CD4-positive, alpha-beta memory T cell (primary cell): ENCODE measurements at regions not wholly inside any gene's neighbourhood (a gene's known extent, or its start where the extent isn't known, plus 50 kb on each side); places are given as distances from the start of the nearest gene placed in this dataset.
"Not testable (repeated sequence)": the region's sequence is repeated elsewhere in the genome, so short reads cannot be mapped to it uniquely, and the experiment has no call there.

Experiments used
- CTCF ChIA-PET: fragments of 350-600 bp; sonication (Branson Sonifier 250); formaldehyde crosslinking; loops from one replicate; lab custom pipeline; 2021; ENCODE audit warnings: inconsistent platforms; ENCODE audit not compliant: partially characterized antibody; lab: Charles Lee
- POLR2A ChIA-PET: fragments of 350-600 bp; sonication (Branson Sonifier 250); formaldehyde crosslinking; loops from one replicate; lab custom pipeline; 2021; ENCODE audit not compliant: partially characterized antibody; lab: Charles Lee
- DNase-seq, 5 donors: peaks; one replicate each; pipeline versions ENCODE4 v3.0.0 to v3.0.0-alpha.2; 2020 to 2022; ENCODE audit warnings: mixed read lengths in 1 of 5
- H3K27ac ChIP-seq: one replicate; pipeline ENCODE4 v1.7.0; 2013; ENCODE audit warnings: low read depth, low read length
- H3K27me3 ChIP-seq: 2 replicates; pipeline ENCODE4 v1.7.0; 2013; ENCODE audit warnings: mild to moderate bottlenecking, low read length, moderate library complexity; ENCODE audit not compliant: insufficient read depth
- H3K36me3 ChIP-seq: 2 replicates; pipeline ENCODE4 v1.7.0; 2013; ENCODE audit warnings: mild to moderate bottlenecking, low read length, moderate library complexity; ENCODE audit not compliant: insufficient read depth
- H3K4me1 ChIP-seq: 2 replicates; pipeline ENCODE4 v1.7.0; 2013; ENCODE audit warnings: mild to moderate bottlenecking, low read length, moderate library complexity; ENCODE audit not compliant: insufficient read depth
- H3K4me3 ChIP-seq, 2 donors: one replicate each; pipeline ENCODE4 v1.7.0; 2013; ENCODE audit warnings: low read length in 2 of 2, mild to moderate bottlenecking in 1 of 2
- H3K9me3 ChIP-seq, 2 donors: one replicate each; pipeline ENCODE4 v1.7.0; 2013; ENCODE audit warnings: low read length in 2 of 2, control low read depth in 1 of 2; ENCODE audit not compliant: control insufficient read depth in 1 of 2
- H3K27ac Mint-ChIP-seq, 7 donors: one replicate each; pipeline ENCODE4 v1.8.0; 2020 to 2021; ENCODE audit warnings: mixed read lengths in 7 of 7, mild to moderate bottlenecking in 6 of 7, inconsistent platforms in 3 of 7, moderate library complexity in 3 of 7
- H3K27me3 Mint-ChIP-seq, 2 donors: one replicate each; pipeline ENCODE4 v1.8.0; 2020 to 2021; ENCODE audit warnings: mixed read lengths in 2 of 2
- H3K36me3 Mint-ChIP-seq, 2 donors: one replicate each; pipeline ENCODE4 v1.8.0; 2020 to 2021; ENCODE audit warnings: mixed read lengths in 2 of 2, inconsistent platforms in 1 of 2, mild to moderate bottlenecking in 1 of 2
- H3K4me1 Mint-ChIP-seq, 4 donors: one replicate each; pipeline ENCODE4 v1.8.0; 2020 to 2021; ENCODE audit warnings: mixed read lengths in 4 of 4, mild to moderate bottlenecking in 1 of 4
- H3K4me3 Mint-ChIP-seq, 8 donors: one replicate each; pipeline ENCODE4 v1.8.0; 2020 to 2021; ENCODE audit warnings: mixed read lengths in 8 of 8, mild to moderate bottlenecking in 7 of 8, moderate library complexity in 6 of 8, inconsistent platforms in 3 of 8
- H3K9me3 Mint-ChIP-seq, 8 donors: one replicate each; pipeline ENCODE4 v1.8.0; 2020 to 2021; ENCODE audit warnings: mixed read lengths in 8 of 8, mild to moderate bottlenecking in 5 of 8, inconsistent platforms in 3 of 8, moderate library complexity in 1 of 8
- intact Hi-C: fragments of 100-400 bp; cut with micrococcal nuclease; formaldehyde crosslinking; loops from one replicate; pipeline ENCODE4 v1.15.1; 2023

- H3K27me3 ChIP-seq = no peaks in the 10 kb centered on the region
- no peaks in the 10 kb centered on the region for H3K4me1 ChIP-seq
- intact Hi-C loops = no loop called here
- ChIA-PET CTCF (no interaction called here), POLR2A (no interaction called here)
- Mint-ChIP-seq H3K36me3 (no peaks in the 10 kb centered on the region), H3K27me3 (no peaks in the 10 kb centered on the region), H3K4me3 (no peak overlapping the region), H3K9me3 (peaks cover 0 to 2% (median 0%) of the 10 kb centered on the region in 8 donors), H3K27ac (no peak overlapping the region), H3K4me1 (no peaks in the 10 kb centered on the region)
- no peaks in the 10 kb centered on the region for H3K9me3 ChIP-seq
- no peak overlapping the region for H3K27ac ChIP-seq
- no peak overlapping the region for H3K4me3 ChIP-seq
- no peak for DNase-seq
- no peaks in the 10 kb centered on the region for H3K36me3 ChIP-seq
These were observed 428.1 kb downstream of the SOX2 start for GRCh38 chr3:182139627-182140357.

- Mint-ChIP-seq H3K27ac (no peak overlapping the region), H3K36me3 (no peaks in the 10 kb centered on the region), H3K9me3 (peaks cover 0 to 2% (median 0%) of the 10 kb centered on the region in 8 donors), H3K4me1 (no peaks in the 10 kb centered on the region), H3K4me3 (no peak overlapping the region), H3K27me3 (no peaks in the 10 kb centered on the region)
- DNase-seq = no peak
- Histone ChIP-seq H3K27me3 (no peaks in the 10 kb centered on the region), H3K4me1 (no peaks in the 10 kb centered on the region), H3K27ac (no peak overlapping the region), H3K4me3 (no peak overlapping the region), H3K9me3 (no peaks in the 10 kb centered on the region), H3K36me3 (no peaks in the 10 kb centered on the region)
- CTCF ChIA-PET = interaction anchor here (0.7 kb wide), 1 partner anchor 734 kb away, joined by 3 read pairs; no protein-coding TSS in a partner anchor
- intact Hi-C loops = no loop called here
- POLR2A ChIA-PET = no interaction called here
These were observed 431.2 kb downstream of the SOX2 start for GRCh38 chr3:182142928-182143327.

DNA sequence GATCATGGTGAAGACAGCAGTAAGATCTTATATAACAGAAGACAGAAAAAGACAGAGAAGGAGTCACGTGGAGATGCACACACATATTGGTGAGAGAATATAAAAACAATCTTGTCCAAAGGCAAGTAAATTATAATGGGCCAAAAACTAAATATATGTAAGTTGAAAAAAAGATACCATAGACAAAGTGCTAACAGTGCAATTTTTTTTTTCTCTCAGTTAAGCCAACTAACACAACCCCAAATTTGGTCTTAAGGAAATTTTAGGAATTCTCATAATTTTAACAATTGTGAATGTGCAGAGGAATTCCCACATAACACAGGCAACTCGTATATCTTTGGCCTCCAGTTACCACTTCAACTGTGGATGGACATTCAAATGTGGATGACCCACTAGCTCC lies 432.2 kb downstream of the SOX2 start:
- POLR2A ChIA-PET = no interaction called here
- intact Hi-C loops = no loop called here
- H3K9me3 ChIP-seq = no peaks in the 10 kb centered on the region
- CTCF ChIA-PET = no interaction called here
- no peak overlapping the region for H3K27ac ChIP-seq
- no peak overlapping the region for H3K4me3 Mint-ChIP-seq
- no peaks in the 10 kb centered on the region for H3K36me3 ChIP-seq
- peaks cover 0 to 2% (median 0%) of the 10 kb centered on the region in 8 donors for H3K9me3 Mint-ChIP-seq
- H3K36me3 Mint-ChIP-seq = no peaks in the 10 kb centered on the region
- DNase-seq = no peak
- H3K27ac Mint-ChIP-seq = no peak overlapping the region
- H3K4me1 Mint-ChIP-seq = no peaks in the 10 kb centered on the region
- no peaks in the 10 kb centered on the region for H3K27me3 Mint-ChIP-seq
- no peaks in the 10 kb centered on the region for H3K4me1 ChIP-seq
- H3K27me3 ChIP-seq = no peaks in the 10 kb centered on the region
- H3K4me3 ChIP-seq = no peak overlapping the region

GRCh38 chr3:182148360-182148759 lies 436.6 kb downstream of the SOX2 start:
- Histone ChIP-seq H3K27me3 (no peaks in the 10 kb centered on the region), H3K9me3 (no peaks in the 10 kb centered on the region), H3K36me3 (no peaks in the 10 kb centered on the region), H3K4me1 (no peaks in the 10 kb centered on the region), H3K4me3 (no peak overlapping the region), H3K27ac (no peak overlapping the region)
- ChIA-PET CTCF (no interaction called here), POLR2A (no interaction called here)
- H3K36me3 Mint-ChIP-seq = no peaks in the 10 kb centered on the region
- H3K27ac Mint-ChIP-seq = no peak overlapping the region
- DNase-seq = no peak
- intact Hi-C loops = no loop called here
- peaks cover 3 to 16% (median 9%) of the 10 kb centered on the region in 8 donors for H3K9me3 Mint-ChIP-seq
- no peaks in the 10 kb centered on the region for H3K4me1 Mint-ChIP-seq
- H3K27me3 Mint-ChIP-seq = no peaks in the 10 kb centered on the region
- no peak overlapping the region for H3K4me3 Mint-ChIP-seq

- DNase-seq = no peak
- Mint-ChIP-seq H3K4me3 (no peak overlapping the region), H3K4me1 (no peaks in the 10 kb centered on the region), H3K36me3 (no peaks in the 10 kb centered on the region), H3K9me3 (peaks cover 3 to 16% (median 11%) of the 10 kb centered on the region in 8 donors), H3K27me3 (no peaks in the 10 kb centered on the region), H3K27ac (no peak overlapping the region)
- Histone ChIP-seq H3K27me3 (no peaks in the 10 kb centered on the region), H3K4me3 (no peak overlapping the region), H3K9me3 (no peaks in the 10 kb centered on the region), H3K4me1 (no peaks in the 10 kb centered on the region), H3K36me3 (no peaks in the 10 kb centered on the region), H3K27ac (no peak overlapping the region)
- intact Hi-C loops = no loop called here
- ChIA-PET CTCF (no interaction called here), POLR2A (no interaction called here)
These were observed 437.9 kb downstream of the SOX2 start for GRCh38 chr3:182149594-182149993.

- CTCF ChIA-PET = interaction anchor here (0.6 kb wide), 1 partner anchor 15 kb away, joined by 4 read pairs; no protein-coding TSS in a partner anchor
- POLR2A ChIA-PET = not testable (repeated sequence)
- peaks cover 0 to 15% (median 5%) of the 10 kb centered on the region in 8 donors for H3K9me3 Mint-ChIP-seq
These were observed 444.6 kb downstream of the SOX2 start for GRCh38 chr3:182156326-182156725.

GRCh38 chr3:182165234-182165633 lies 453.5 kb downstream of the SOX2 start:
- Mint-ChIP-seq H3K9me3 (peaks cover 0 to 2% (median 0%) of the 10 kb centered on the region in 8 donors), H3K4me3 (no peak overlapping the region), H3K4me1 (no peaks in the 10 kb centered on the region), H3K27me3 (no peaks in the 10 kb centered on the region), H3K36me3 (no peaks in the 10 kb centered on the region), H3K27ac (no peak overlapping the region)
- no peaks in the 10 kb centered on the region for H3K9me3 ChIP-seq
- no peaks in the 10 kb centered on the region for H3K4me1 ChIP-seq
- ChIA-PET CTCF (no interaction called here), POLR2A (no interaction called here)
- no peaks in the 10 kb centered on the region for H3K36me3 ChIP-seq
- intact Hi-C loops = no loop called here
- H3K4me3 ChIP-seq = no peak overlapping the region
- DNase-seq = no peak
- no peaks in the 10 kb centered on the region for H3K27me3 ChIP-seq
- H3K27ac ChIP-seq = no peak overlapping the region

More at GRCh38 chr3:182156326-182156725, 444.6 kb downstream of the SOX2 start:
- H3K4me1 ChIP-seq, H3K4me1 Mint-ChIP-seq, H3K9me3 ChIP-seq, H3K27ac ChIP-seq, H3K36me3 Mint-ChIP-seq, H3K27ac Mint-ChIP-seq, H3K27me3 ChIP-seq, H3K4me3 ChIP-seq, DNase-seq, H3K4me3 Mint-ChIP-seq, H3K36me3 ChIP-seq, H3K27me3 Mint-ChIP-seq, intact Hi-C loops: not testable (repeated sequence)
